ENCODE measurements at regions not wholly inside any gene's neighbourhood (a gene's known extent, or its start where the extent isn't known, plus 50 kb on each side); places are given as distances from the start of the nearest gene placed in this dataset.

DNA sequence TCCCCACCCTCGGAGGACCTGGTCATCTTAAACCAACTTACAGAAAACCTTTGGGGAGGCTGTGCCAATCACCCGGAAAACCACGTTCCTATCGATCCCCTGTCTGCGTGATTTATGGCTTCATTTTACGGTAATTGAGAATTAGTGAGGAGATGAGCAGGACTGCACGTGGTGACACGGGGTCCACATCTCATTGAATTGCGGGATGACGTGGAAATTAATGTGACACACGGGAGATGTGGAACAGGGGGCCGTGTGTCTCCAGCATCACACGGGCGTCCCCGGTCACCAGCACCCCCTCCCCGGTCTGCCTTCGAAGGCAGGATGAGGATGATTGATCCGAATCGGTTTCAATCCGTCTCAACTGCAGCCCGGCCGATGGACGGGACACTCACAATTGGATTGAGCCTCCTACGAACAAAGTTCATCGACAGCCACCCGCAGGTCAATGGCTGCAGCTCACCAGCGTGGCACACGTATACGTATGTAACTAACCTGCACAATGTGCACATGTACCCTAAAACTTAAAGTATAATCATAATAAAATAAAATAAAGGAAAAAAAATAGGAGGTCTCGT, 160.3 kb downstream of the SHOX start:
- ATAC-seq (ENCODE audit: low FRiP score) (no peak), DNase-seq (ENCODE audit: low spot score) (no peak)
- TF ChIP-seq, protein P1, sequence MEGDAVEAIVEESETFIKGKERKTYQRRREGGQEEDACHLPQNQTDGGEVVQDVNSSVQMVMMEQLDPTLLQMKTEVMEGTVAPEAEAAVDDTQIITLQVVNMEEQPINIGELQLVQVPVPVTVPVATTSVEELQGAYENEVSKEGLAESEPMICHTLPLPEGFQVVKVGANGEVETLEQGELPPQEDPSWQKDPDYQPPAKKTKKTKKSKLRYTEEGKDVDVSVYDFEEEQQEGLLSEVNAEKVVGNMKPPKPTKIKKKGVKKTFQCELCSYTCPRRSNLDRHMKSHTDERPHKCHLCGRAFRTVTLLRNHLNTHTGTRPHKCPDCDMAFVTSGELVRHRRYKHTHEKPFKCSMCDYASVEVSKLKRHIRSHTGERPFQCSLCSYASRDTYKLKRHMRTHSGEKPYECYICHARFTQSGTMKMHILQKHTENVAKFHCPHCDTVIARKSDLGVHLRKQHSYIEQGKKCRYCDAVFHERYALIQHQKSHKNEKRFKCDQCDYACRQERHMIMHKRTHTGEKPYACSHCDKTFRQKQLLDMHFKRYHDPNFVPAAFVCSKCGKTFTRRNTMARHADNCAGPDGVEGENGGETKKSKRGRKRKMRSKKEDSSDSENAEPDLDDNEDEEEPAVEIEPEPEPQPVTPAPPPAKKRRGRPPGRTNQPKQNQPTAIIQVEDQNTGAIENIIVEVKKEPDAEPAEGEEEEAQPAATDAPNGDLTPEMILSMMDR (IDR thresholded peaks at IDR 0.05), result no peak

DNA sequence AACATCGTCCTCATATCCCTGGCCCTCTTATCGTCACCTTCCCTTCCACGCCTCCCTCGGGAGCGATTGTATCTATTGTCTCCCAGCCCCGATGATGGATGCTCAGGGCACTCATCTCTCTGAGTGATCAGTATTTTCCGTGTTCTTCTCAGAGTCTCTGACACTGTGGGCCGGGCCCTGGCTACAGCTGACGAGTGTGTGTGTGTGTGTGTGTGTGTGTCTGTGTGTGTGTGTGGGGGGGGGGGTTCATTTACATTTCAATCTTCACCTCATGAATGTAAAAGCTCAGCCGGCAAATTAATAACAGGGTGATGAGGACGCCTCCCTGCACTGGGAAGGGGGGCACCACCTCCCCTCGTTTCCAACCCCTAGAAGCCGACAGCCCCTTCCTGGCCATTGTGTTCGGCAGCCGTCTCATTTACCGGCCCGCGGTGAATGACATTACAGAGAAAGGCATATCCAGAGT, 159.5 kb downstream of the SHOX start:
- DNase-seq (ENCODE audit: low spot score), result no peak
- no peak for ATAC-seq (ENCODE audit: low FRiP score)
- TF ChIP-seq, protein P1 (IDR thresholded peaks at IDR 0.05), result no peak

DNA sequence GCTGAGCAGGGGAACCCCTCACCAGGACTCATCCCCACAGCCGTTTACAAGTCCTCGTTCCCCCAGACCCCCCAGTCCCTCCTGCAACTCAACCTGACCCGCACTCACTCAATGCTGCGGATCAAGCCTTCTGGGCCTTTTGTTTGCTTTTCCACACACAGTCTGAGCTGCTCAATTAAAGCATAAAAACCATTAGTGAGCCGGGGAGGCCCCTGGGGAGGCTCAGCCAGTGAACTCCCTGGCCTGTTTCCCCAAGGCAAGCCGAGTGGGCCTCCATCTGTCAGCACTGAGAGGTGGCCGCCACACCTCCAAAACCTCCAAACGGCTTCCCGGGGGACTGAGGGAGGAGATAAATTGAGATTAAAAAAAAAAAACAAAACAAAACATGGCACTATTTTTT, 158.5 kb downstream of the SHOX start:
- ATAC-seq (ENCODE audit: low FRiP score) (no peak), DNase-seq (ENCODE audit: low spot score) (no peak)
- TF ChIP-seq, protein P1 (IDR thresholded peaks at IDR 0.05), result no peak

DNA sequence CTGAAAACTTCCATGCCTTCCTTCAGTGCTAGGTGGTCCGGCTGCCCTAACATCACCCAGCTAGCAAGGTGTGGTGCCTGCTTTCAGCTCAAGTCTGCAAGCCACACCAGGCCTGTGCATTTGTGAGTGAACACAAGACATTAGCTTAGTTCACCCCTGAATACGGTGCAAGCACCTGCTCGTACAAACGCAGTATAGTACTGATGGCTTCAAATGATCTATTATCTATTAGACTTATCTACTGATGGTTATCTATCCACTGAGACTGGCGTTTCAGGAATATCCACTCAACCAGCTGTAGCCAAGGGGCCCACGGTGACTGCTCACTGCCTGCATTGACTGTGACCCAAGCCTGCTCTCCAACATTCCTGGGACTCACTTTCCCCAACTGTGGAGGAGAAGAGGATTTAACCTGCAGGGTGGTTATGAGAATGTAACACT, 155.9 kb downstream of the SHOX start:
- DNase-seq (ENCODE audit: low spot score), result no peak
- TF ChIP-seq, protein P1 (IDR thresholded peaks at IDR 0.05), result no peak
- ATAC-seq (ENCODE audit: low FRiP score), result no peak

DNA sequence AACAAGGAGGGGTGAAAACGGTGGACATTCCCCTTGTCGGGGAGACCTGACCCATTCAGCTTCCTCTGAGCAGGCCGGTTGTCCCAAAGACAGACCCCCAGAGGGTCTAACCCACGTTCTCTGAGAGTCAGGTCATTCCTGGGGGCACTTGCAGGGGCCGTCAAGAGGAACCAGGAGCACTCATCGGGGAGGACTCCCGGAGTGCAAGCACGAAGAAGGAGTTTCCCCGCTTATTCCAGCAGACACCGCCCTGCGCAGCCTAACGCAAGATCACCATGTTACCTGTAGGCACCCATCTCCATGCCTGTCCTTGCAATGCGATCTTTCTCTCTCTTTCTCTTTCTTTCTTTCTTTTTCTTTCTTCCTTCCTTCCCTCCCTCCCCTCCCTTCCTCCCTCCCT, 154.2 kb downstream of the SHOX start:
- TF ChIP-seq, protein P1 (IDR thresholded peaks at IDR 0.05), result no peak
- ATAC-seq (ENCODE audit: low FRiP score) (no peak), DNase-seq (ENCODE audit: low spot score) (no peak)

DNA sequence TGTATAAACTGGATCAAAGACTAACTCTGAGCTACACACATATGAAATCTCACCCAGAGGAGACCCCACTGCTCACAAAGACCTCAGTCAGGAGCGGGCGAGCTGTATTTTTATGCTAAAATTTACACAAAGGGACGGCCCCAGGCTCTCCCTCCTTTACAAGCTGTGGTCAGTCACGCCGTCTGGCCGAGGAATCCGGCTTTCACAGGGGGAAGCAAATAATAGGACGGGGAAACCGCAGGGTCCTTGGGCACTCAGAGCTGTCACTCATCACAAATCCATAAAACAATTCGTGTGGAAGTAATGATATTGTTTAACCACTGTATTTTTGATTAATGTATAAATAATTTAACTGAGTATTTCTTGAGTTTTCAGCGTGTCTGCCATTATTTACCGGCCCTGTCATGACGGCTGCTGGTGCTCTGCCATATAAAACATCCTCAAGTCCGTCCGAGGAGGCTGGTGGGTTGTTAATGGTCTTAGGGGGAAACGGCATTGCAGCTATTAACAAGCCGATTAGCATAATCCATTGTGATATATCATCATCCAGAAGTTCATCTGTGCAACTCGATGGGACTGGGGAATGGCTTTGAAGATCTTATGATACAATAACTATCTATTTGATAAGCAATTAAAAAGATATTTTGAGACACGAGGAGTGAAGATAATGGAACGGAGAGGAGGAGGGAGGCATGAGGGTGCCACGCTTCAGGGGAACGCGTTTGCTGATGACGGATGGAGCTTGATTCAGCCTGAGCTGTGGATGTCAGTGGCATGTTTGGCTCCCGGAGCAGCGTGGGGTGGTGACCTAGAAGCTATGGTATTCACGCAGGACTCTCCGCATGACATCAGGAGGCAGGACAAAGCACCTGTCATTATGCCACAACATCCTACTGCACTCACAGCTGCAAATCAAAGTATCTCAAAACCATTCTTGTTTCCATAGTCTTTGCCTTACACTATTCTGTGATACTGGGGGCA, 150.9 kb downstream of the SHOX start:
- TF ChIP-seq, protein P1 (IDR thresholded peaks at IDR 0.05), result no peak

More for the DNA sequence above, 150.9 kb downstream of the SHOX start:
- no peak for DNase-seq (ENCODE audit: low spot score)
- ATAC-seq (ENCODE audit: low FRiP score), result no peak

Measured in omental fat pad (tissue), 3 donors.